Ovary (tissue), 7 donors: ENCODE measurements at regions not wholly inside any gene's neighbourhood (a gene's known extent, or its start where the extent isn't known, plus 50 kb on each side); places are given as distances from the start of the nearest gene placed in this dataset.
"Not testable (repeated sequence)": the region's sequence is repeated elsewhere in the genome, so short reads cannot be mapped to it uniquely, and the experiment has no call there.

Experiments used
- DNase-seq, 5 donors: peaks; one replicate each; pipeline ENCODE4 v3.0.0-alpha.2; 2019 to 2020
- H3K27ac ChIP-seq, 2 donors: fragments of 200-600 bp; one replicate each; pipeline versions ENCODE4 v1.5.1 to v1.8.0; 2019 to 2022
- H3K27me3 ChIP-seq: fragments of 200-600 bp; one replicate; pipeline ENCODE4 v1.8.0; 2022
- H3K36me3 ChIP-seq: fragments of 200-600 bp; sonication (generic); one replicate; pipeline ENCODE4 v1.5.1; 2019
- H3K4me1 ChIP-seq: one replicate; pipeline ENCODE4 v1.8.1; 2013; ENCODE audit warnings: mild to moderate bottlenecking, moderate library complexity; ENCODE audit not compliant: insufficient read depth
- H3K4me3 ChIP-seq: fragments of 200-600 bp; sonication (generic); one replicate; pipeline ENCODE4 v1.5.1; 2017
- H3K9me3 ChIP-seq, 2 donors: fragments of 200-600 bp in 1 of 2; sonication (generic) in 1 of 2; one replicate each; pipeline versions ENCODE4 v1.5.1 to v1.8.1; 2013 to 2019; ENCODE audit warnings: mild to moderate bottlenecking in 1 of 2, moderate library complexity in 1 of 2
- EP300 ChIP-seq: sonication (generic); formaldehyde crosslinking; IDR thresholded peaks from one replicate; pipeline ENCODE4 v1.6.1; 2017; ENCODE audit warnings: antibody characterized with exemption
- POLR2A ChIP-seq: fragments of 450-650 bp; IDR thresholded peaks from one replicate; pipeline ENCODE4 v1.6.1; 2017; ENCODE audit warnings: antibody characterized with exemption, mild to moderate bottlenecking, moderate library complexity
- WGBS, 3 donors: extraction: QIAGEN DNeasy Blood & Tissue Kit in 1 of 3; methylation state at CpG; one replicate each; pipeline versions ENCODE4 v1.1.5 to v1.1.7; 2013 to 2017; 5-methylcytosine and 5-hydroxymethylcytosine counted together
- intact Hi-C, 4 donors: fragments of 100-400 bp; cut with DNase I; formaldehyde crosslinking; loops; one replicate each; pipeline versions ENCODE4 v1.11.0 to v1.15.1; 2022 to 2023
- TF ChIP-seq, protein P1 (sequence below), 3 donors: fragments of 450-650 bp in 2 of 3; fragments of 200-600 bp in 1 of 3; IDR thresholded peaks; one replicate each; pipeline versions ENCODE4 v1.5.1 to v1.8.0; 2016 to 2022; ENCODE audit warnings: antibody characterized with exemption in 3 of 3, mild to moderate bottlenecking in 1 of 3
- donor health status: DM: no; HTN: no; CAD: no; lungs with moderate emphysema.
- donor health status: DM: no; HTN: no; CAD: no.
- donor health status: Bipolar disorder and iron deficiency.
- donor health status: DM: no; HTN: no; CAD: no.
- donor health status: DM: yes; HTN: yes; CAD: no.

DNA sequence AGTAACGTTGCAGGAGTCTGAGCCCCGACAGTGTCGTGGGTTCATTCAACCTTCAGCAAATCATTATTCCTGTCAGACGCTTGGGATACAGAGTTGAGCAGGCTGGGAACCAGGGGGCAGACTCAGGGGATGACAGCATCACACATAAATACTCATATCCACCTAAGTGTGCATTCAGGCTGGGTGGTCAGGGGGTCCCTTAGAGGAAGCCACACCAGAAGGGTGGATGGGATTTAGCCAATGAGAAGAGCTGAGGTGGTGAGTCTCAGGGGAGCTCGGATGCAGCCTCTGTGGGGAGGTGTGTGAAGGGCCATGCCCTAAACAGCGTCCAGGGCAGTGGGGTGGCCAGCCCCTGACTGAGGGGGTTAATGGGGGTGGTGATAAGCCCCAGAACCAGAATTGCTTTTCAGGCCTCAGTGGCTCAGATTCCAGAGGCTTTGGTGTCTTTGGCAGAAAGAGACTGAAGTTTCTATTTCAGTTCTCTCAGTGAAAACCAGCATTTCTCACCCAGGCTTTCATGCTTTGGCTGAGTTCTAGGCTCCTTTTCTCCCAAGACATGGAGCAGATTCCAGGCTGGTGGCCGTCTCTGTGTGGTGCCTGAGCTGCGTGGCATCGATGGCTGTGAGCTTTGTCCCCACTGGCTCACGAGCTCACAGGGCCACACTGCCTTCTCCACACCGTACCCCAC is 83.9 kb upstream of the CLDN5 start:
- Histone ChIP-seq H3K4me3 (no peak overlapping the region), H3K4me1 (peaks cover under 1% of the 10 kb centered on the region), H3K9me3 (no peaks in the 10 kb centered on the region), H3K27ac (no peak overlapping the region), H3K36me3 (no peaks in the 10 kb centered on the region), H3K27me3 (no peaks in the 10 kb centered on the region)
- intact Hi-C loops: no loop called here
- 51 to 55% (median 55%) methylated on average over 11 of the region's 11 CpGs for WGBS, 3 donors
- TF ChIP-seq POLR2A: no peak
- DNase-seq: no peak

DNA sequence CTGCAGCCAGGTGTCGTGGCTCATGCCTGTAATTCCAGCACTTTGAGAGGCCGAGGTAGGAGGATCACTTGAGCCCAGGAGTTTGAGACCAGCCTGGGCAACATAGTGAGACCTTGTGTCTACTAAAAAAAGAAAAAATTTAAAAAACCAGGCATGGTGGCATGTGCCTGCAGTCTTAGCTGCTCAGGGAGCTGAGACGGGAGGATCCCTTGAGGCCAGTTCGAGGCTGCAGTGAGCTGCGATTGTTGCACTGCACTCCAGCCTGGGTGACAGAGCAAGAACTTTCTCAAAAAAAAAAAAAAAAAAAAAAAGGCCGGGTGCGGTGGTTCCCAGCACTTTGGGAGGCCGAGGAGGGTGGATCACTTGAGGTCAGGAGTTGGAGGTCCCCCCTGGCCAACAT is 85.5 kb upstream of the CLDN5 start:
- intact Hi-C loops: loop anchor here in 1 of 4 donors (10.0 kb wide), 1 partner anchor 655 kb away; no protein-coding TSS in a partner anchor
- not testable (repeated sequence) for H3K27me3 ChIP-seq, H3K9me3 ChIP-seq, H3K4me1 ChIP-seq, H3K27ac ChIP-seq, H3K36me3 ChIP-seq, DNase-seq, H3K4me3 ChIP-seq
- WGBS, 3 donors: 73 to 82% (median 79%) methylated on average over 8 of the region's 8 CpGs

DNA sequence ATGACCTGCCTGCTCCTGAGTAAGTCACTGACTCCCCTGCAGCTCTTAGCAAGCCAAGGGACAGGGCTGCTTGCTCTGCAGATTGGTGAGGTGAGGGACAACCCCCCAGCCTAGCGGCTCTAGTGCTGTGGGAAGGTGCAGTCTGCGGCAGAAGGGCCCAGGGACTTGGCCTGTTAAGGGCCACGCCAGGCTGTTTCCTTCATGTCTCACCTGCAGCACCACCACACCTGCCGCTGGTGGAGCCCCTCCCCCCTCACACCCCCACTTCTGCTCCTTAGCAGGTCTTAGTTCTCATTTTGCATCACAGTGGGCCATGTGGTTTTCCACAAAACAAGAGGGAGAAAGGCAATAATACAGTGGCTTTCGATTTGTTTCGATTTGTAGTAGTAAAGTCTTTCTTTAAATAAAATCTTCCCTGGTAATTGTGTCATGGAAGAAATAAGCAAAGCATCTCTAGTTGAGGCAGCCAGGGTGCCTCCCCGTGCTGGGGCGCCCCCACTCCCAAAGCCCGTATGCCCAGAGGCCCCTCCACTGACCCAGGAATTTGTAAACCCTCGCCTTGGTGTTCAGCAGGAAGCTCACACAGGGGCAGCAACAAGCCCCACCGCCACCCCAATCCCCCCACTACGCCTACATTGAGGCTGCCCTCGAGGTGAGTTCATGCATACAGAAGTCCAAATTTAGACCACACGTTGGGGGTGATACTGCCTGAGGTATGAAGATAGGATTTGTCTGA is 86.5 kb upstream of the CLDN5 start:
- Histone ChIP-seq H3K27me3 (no peaks in the 10 kb centered on the region), H3K9me3 (no peaks in the 10 kb centered on the region), H3K27ac (no peak overlapping the region), H3K36me3 (no peaks in the 10 kb centered on the region), H3K4me1 (peaks cover 1% of the 10 kb centered on the region), H3K4me3 (no peak overlapping the region)
- 49 to 56% (median 51%) methylated on average over 14 of the region's 14 CpGs for WGBS, 3 donors
- TF ChIP-seq, protein P1, sequence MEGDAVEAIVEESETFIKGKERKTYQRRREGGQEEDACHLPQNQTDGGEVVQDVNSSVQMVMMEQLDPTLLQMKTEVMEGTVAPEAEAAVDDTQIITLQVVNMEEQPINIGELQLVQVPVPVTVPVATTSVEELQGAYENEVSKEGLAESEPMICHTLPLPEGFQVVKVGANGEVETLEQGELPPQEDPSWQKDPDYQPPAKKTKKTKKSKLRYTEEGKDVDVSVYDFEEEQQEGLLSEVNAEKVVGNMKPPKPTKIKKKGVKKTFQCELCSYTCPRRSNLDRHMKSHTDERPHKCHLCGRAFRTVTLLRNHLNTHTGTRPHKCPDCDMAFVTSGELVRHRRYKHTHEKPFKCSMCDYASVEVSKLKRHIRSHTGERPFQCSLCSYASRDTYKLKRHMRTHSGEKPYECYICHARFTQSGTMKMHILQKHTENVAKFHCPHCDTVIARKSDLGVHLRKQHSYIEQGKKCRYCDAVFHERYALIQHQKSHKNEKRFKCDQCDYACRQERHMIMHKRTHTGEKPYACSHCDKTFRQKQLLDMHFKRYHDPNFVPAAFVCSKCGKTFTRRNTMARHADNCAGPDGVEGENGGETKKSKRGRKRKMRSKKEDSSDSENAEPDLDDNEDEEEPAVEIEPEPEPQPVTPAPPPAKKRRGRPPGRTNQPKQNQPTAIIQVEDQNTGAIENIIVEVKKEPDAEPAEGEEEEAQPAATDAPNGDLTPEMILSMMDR (IDR thresholded peaks at IDR 0.05): no peak
- TF ChIP-seq POLR2A: no peak
- no peak for TF ChIP-seq EP300
- DNase-seq: no peak
- intact Hi-C loops: loop anchor here in 1 of 4 donors (10.0 kb wide), 1 partner anchor 656 kb away; no protein-coding TSS in a partner anchor

DNA sequence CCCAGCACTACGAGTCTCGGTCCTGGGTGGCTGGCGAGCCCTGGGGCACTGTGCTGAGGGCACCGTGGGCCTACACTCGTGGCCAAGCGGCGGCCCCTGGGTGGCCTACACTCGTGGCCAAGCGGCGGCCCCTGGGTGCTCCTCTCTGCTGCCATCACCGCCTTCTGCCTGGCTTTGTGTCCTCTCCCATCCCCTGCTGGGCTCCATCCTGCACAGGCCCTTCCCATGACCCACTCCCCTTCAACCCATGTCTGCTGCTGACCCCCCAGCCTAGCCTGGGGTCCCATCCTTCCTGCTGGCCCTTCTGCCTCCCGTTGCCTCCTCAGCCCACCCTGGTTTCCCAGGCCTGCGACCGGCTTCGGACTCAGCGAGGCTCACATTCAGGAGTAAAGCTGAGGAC is 87.4 kb upstream of the CLDN5 start:
- H3K27me3 ChIP-seq: no peaks in the 10 kb centered on the region
- no peak overlapping the region for H3K4me3 ChIP-seq
- TF ChIP-seq EP300 (no peak), POLR2A (no peak)
- TF ChIP-seq, protein P1 (IDR thresholded peaks at IDR 0.05): no peak
- H3K36me3 ChIP-seq: no peaks in the 10 kb centered on the region
- 82 to 87% (median 85%) methylated on average over 11 to 16 of the region's 16 CpGs for WGBS, 3 donors
- intact Hi-C loops: loop anchor here in 1 of 4 donors (10.0 kb wide), 1 partner anchor 657 kb away; no protein-coding TSS in a partner anchor
- no peaks in the 10 kb centered on the region for H3K9me3 ChIP-seq
- no peak overlapping the region for H3K27ac ChIP-seq
- DNase-seq: no peak
- peaks cover 1% of the 10 kb centered on the region for H3K4me1 ChIP-seq

DNA sequence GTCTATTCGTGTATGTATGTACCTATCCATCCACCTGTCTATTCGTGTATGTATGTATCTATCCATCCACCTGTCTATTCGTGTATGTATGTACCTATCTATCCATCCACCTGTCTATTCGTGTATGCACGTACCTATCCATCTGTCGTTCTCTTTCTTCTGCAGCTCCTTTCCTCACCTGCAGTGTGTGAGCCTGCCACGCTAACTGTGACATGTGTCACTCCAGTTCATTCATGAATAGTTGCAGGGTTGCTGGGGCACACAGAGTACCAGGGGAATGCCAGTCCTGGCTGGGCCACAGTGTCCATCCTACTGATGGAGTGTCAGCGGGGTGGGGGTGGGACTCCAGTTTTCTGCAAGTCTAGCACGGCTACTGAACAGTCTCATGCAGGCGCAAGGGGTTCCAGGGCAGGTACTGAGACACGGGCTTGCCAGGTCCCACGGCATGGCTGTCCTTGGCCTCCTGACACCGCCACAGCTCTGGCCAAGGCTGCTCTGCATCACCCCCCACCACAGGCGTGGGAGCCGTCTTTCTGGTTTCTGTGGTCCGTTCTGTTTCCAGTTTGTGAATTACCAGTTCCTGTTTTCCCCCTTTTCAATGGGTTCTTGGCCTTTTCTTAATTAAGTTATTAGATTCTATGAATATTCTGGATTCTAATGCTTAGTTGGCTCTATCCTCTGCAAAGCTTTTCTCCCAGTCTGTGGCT is 88.8 kb upstream of the CLDN5 start:
- intact Hi-C loops: loop anchor here in 1 of 4 donors (10.0 kb wide), 1 partner anchor 658 kb away; no protein-coding TSS in a partner anchor
- Histone ChIP-seq H3K27me3 (no peaks in the 10 kb centered on the region), H3K36me3 (no peaks in the 10 kb centered on the region), H3K4me3 (no peak overlapping the region), H3K27ac (no peak overlapping the region), H3K4me1 (peaks cover 1% of the 10 kb centered on the region), H3K9me3 (no peaks in the 10 kb centered on the region)
- no peak for DNase-seq
- TF ChIP-seq POLR2A (no peak), EP300 (no peak)
- TF ChIP-seq, protein P1 (IDR thresholded peaks at IDR 0.05): no peak
- WGBS, 3 donors: 49 to 60% (median 50%) methylated on average over 16 of the region's 16 CpGs
